Astrocyte of the hippocampus (primary cell): ENCODE measurements at regions not wholly inside any gene's neighbourhood (a gene's known extent, or its start where the extent isn't known, plus 50 kb on each side); places are given as distances from the start of the nearest gene placed in this dataset.

Experiments used
- DNase-seq: peaks from one replicate; pipeline ENCODE4 v3.0.0; 2011; ENCODE audit warnings: low read depth, low spot score

GRCh38 chr18:78587626-78588600 lies 391.7 kb upstream of the SALL3 start:
- no peak for DNase-seq

GRCh38 chr18:78589916-78590437 lies 389.6 kb upstream of the SALL3 start:
- DNase-seq = no peak

- no peak for DNase-seq
Measured at GRCh38 chr18:78595453-78595852, 384.2 kb upstream of the SALL3 start.

- DNase-seq = no peak
Measured at GRCh38 chr18:78595924-78596573, 383.6 kb upstream of the SALL3 start.

- peak; percentile 86 for DNase-seq
Measured at GRCh38 chr18:78596794-78597345, 382.7 kb upstream of the SALL3 start.

- DNase-seq = no peak
Measured at GRCh38 chr18:78601349-78601748, 378.3 kb upstream of the SALL3 start.

- DNase-seq = no peak
Measured at GRCh38 chr18:78601923-78602322, 377.7 kb upstream of the SALL3 start.

GRCh38 chr18:78602430-78602829 lies 377.2 kb upstream of the SALL3 start:
- DNase-seq = no peak

GRCh38 chr18:78603102-78603983 lies 376.3 kb upstream of the SALL3 start:
- peak; percentile 79 for DNase-seq

GRCh38 chr18:78605255-78605654 lies 374.4 kb upstream of the SALL3 start:
- DNase-seq = no peak

GRCh38 chr18:78607221-78607620 lies 372.4 kb upstream of the SALL3 start:
- DNase-seq = peak; percentile 25

GRCh38 chr18:78607784-78608183 lies 371.8 kb upstream of the SALL3 start:
- DNase-seq = no peak

GRCh38 chr18:78610179-78610578 lies 369.4 kb upstream of the SALL3 start:
- DNase-seq = no peak

GRCh38 chr18:78611201-78611800 lies 368.3 kb upstream of the SALL3 start:
- no peak for DNase-seq

- no peak for DNase-seq
Measured at GRCh38 chr18:78611869-78612268, 367.7 kb upstream of the SALL3 start.

GRCh38 chr18:78612318-78612717 lies 367.3 kb upstream of the SALL3 start:
- DNase-seq = no peak

GRCh38 chr18:78612801-78613200 lies 366.8 kb upstream of the SALL3 start:
- no peak for DNase-seq

- no peak for DNase-seq
Measured at GRCh38 chr18:78618726-78619125, 360.9 kb upstream of the SALL3 start.

GRCh38 chr18:78619854-78620253 lies 359.8 kb upstream of the SALL3 start:
- no peak for DNase-seq

- no peak for DNase-seq
Measured at GRCh38 chr18:78620326-78620725, 359.3 kb upstream of the SALL3 start.
